ENCODE measurements at regions not wholly inside any gene's neighbourhood (a gene's known extent, or its start where the extent isn't known, plus 50 kb on each side); places are given as distances from the start of the nearest gene placed in this dataset.
A peak's percentile ranks its signal among the peaks of the same experiment; 100 is the strongest.

DNA sequence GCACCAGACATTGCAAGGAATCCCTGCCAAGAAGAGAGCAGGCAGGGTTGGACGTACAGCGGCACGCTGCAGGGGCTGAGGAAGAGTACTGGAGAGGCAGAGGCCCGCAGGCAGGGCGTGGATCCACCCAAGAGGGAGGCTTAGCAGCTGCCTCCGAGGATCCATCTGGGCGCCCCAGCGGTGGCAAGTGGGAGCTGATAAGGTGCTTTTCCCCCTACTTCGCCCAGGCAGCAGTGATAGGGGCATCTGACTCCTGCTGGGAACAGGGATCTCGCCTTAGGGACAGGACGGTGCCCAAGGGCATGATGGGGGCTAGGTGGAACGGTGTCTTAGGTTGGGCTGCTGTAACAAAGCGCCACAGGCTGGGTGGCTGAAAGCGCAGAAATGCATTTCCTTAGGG lies 67.4 kb upstream of the HS6ST1 start:
- 0 out of 2 replicates have a peak overlapping the region, but pooled peaks have one; percentile 27 for H2AFZ ChIP-seq (ENCODE audit: low read depth, low read length)
- no peak overlapping the region for H3K9ac ChIP-seq (ENCODE audit: insufficient read depth in 1 of 2, low read depth in 2 of 2, low read length in 2 of 2)
- intact Hi-C loops (cut with micrococcal nuclease) (no loop called here), in situ Hi-C loops (cut with MboI) (no loop called here)
- TF ChIP-seq CBFA2T3 (IDR thresholded peaks at IDR 0.05), result 0 out of 2 replicates have a peak, but pooled peaks have one; percentile 14
- TF ChIP-seq, protein P1, sequence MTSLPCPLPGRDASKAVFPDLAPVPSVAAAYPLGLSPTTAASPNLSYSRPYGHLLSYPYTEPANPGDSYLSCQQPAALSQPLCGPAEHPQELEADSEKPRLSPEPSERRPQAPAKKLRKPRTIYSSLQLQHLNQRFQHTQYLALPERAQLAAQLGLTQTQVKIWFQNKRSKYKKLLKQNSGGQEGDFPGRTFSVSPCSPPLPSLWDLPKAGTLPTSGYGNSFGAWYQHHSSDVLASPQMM (CRISPR knock-in tag; IDR thresholded peaks at IDR 0.05), result no peak
- no peaks in the 10 kb centered on the region for H3K36me3 ChIP-seq (ENCODE audit: control insufficient read depth, insufficient read depth, low read length)
- peak in 1 of 4 experiments; percentile 23 for DNase-seq (ENCODE audit: extremely low read depth in 1 of 4, low spot score in 3 of 4)
- FAIRE-seq, result no peak
- no peak overlapping the region for H3K27ac ChIP-seq (ENCODE audit: extremely low read depth, low read depth, low read length)
- peaks cover 6 to 10% of the 10 kb centered on the region in 2 experiments; a peak in 4 of 5 replicates for H3K4me1 ChIP-seq (replicated peaks in 1 of 2; ENCODE audit: control insufficient read depth in 2 of 2, insufficient read depth in 2 of 2, low read length in 2 of 2)
- no TSS peak for BruUV-seq (replicated peaks)
- no peak overlapping the region for H3K4me2 ChIP-seq (ENCODE audit: insufficient read depth, low read length)
- H3K79me2 ChIP-seq (ENCODE audit: control insufficient read depth, insufficient read depth, low read length), result no peaks in the 10 kb centered on the region
- ChIA-PET CTCF (ENCODE audit: low intra/inter-chr PET ratio) (no interaction called here), POLR2A (no interaction called here)
- no peaks in the 10 kb centered on the region for H3K9me1 ChIP-seq (ENCODE audit: control insufficient read depth, insufficient read depth, low read length)
- no peak overlapping the region for H3K4me3 ChIP-seq
- peak; percentile 34; the same call in 1 of the 3 replicates for ATAC-seq
- 7% methylated on average over 14 of the region's 14 CpGs for WGBS (ENCODE audit: insufficient coverage, low coverage, missing lambda C conversion rate)
- H3K9me3 ChIP-seq (replicated peaks; ENCODE audit: control insufficient read depth, insufficient read depth, low read depth, low read length), result no peaks in the 10 kb centered on the region
- peaks cover 21 to 72% of the 10 kb centered on the region in 2 experiments for H3K27me3 ChIP-seq (ENCODE audit: control insufficient read depth in 2 of 2, insufficient read depth in 2 of 2, low read length in 2 of 2)
- H4K20me1 ChIP-seq (replicated peaks; ENCODE audit: control insufficient read depth, insufficient read depth, low read length), result peaks cover 2% of the 10 kb centered on the region; the same call in 1 of the 2 replicates

DNA sequence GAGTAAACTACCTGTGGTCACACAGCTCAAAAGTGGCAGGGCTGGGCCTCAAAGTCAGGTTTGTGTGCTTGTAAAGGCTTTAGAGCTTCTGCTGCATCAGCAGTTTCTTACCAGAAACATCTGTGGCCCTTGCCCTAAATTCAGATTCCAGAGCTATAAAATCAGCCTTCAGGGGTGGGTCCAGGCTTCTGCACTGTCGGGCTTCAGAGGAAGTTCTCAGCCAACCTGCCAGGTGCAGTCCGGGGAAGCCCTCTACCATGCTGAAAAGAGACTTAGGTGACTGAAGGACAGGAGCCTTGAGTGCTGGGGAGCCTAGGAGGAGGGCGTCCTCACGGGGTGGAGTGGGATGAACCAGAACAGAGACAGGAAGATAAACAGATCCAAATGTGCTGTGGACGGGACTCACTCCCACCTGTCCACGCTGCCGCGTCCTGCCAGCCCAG lies 69.9 kb upstream of the HS6ST1 start:
- ATAC-seq (no peak), DNase-seq (ENCODE audit: extremely low read depth in 1 of 4, low spot score in 3 of 4) (no peak), FAIRE-seq (no peak)
- intact Hi-C loops (cut with micrococcal nuclease) (no loop called here), in situ Hi-C loops (cut with MboI) (no loop called here)
- Histone ChIP-seq H3K4me3 (no peak overlapping the region), H3K36me3 (ENCODE audit: control insufficient read depth, insufficient read depth, low read length) (no peaks in the 10 kb centered on the region), H3K4me1 (replicated peaks in 1 of 2; ENCODE audit: control insufficient read depth in 2 of 2, insufficient read depth in 2 of 2, low read length in 2 of 2) (peaks cover 6 to 8% of the 10 kb centered on the region in 2 experiments; a peak in 4 of 5 replicates), H3K4me2 (ENCODE audit: insufficient read depth, low read length) (no peak overlapping the region), H3K27ac (ENCODE audit: extremely low read depth, low read depth, low read length) (no peak overlapping the region), H3K79me2 (ENCODE audit: control insufficient read depth, insufficient read depth, low read length) (no peaks in the 10 kb centered on the region), H4K20me1 (replicated peaks; ENCODE audit: control insufficient read depth, insufficient read depth, low read length) (peaks cover 2% of the 10 kb centered on the region; the same call in 1 of the 2 replicates), H3K9ac (ENCODE audit: insufficient read depth in 1 of 2, low read depth in 2 of 2, low read length in 2 of 2) (no peak overlapping the region), H3K9me1 (ENCODE audit: control insufficient read depth, insufficient read depth, low read length) (no peaks in the 10 kb centered on the region), H3K27me3 (ENCODE audit: control insufficient read depth in 2 of 2, insufficient read depth in 2 of 2, low read length in 2 of 2) (peaks cover 21 to 59% of the 10 kb centered on the region in 2 experiments), H2AFZ (ENCODE audit: low read depth, low read length) (no peak overlapping the region), H3K9me3 (replicated peaks; ENCODE audit: control insufficient read depth, insufficient read depth, low read depth, low read length) (no peaks in the 10 kb centered on the region)
- TF ChIP-seq RFX5 (IDR thresholded peaks at IDR 0.05; ENCODE audit: low read depth, low read length), result no peak
- TF ChIP-seq POLR2A (conservative IDR thresholded peaks at IDR 0.05), result no peak
- peak; percentile 85 for TF ChIP-seq MAFK (IDR thresholded peaks at IDR 0.05; ENCODE audit: low read length)
- no peak for TF ChIP-seq ZNF354B (CRISPR knock-in tag; IDR thresholded peaks at IDR 0.05)
- TF ChIP-seq ERF (CRISPR knock-in tag; IDR thresholded peaks at IDR 0.05), result no peak
- no peak for TF ChIP-seq TSC22D4 (tag; IDR thresholded peaks at IDR 0.05)
- peak; percentile 84 for TF ChIP-seq MAFF (IDR thresholded peaks at IDR 0.05; ENCODE audit: low read length)
- TF ChIP-seq MAFG (tag; conservative IDR thresholded peaks at IDR 0.05), result peak; percentile 84
- TF ChIP-seq C11orf30 (IDR thresholded peaks at IDR 0.05; ENCODE audit: low read depth), result peak; percentile 80; the same call in 1 of the 2 replicates
- TF ChIP-seq ZNF316 (IDR thresholded peaks at IDR 0.05), result peak; percentile 89
- TF ChIP-seq ZNF830 (CRISPR knock-in tag; IDR thresholded peaks at IDR 0.05), result no peak
- 2% methylated on average over 8 of the region's 8 CpGs for WGBS (ENCODE audit: insufficient coverage, low coverage, missing lambda C conversion rate)
- no TSS peak for BruUV-seq (replicated peaks)
- ChIA-PET POLR2A (interaction anchor here (0.7 kb wide), 1 partner anchor 1215 kb away, joined by 3 read pairs; no protein-coding TSS in a partner anchor), CTCF (ENCODE audit: low intra/inter-chr PET ratio) (no interaction called here)
